Vagina (tissue), 2 donors: ENCODE measurements at regions not wholly inside any gene's neighbourhood (a gene's known extent, or its start where the extent isn't known, plus 50 kb on each side); places are given as distances from the start of the nearest gene placed in this dataset.

Experiments
- POLR2A ChIP-seq, 2 donors: fragments of 450-650 bp; IDR thresholded peaks; one replicate each; pipeline ENCODE4 v1.6.1; 2017; ENCODE audit warnings: antibody characterized with exemption in 2 of 2, mild to moderate bottlenecking in 2 of 2, moderate library complexity in 2 of 2
- POLR2AphosphoS5 ChIP-seq, 2 donors: sonication (generic); formaldehyde crosslinking; IDR thresholded peaks; one replicate each; pipeline ENCODE4 v1.9.0; 2017; ENCODE audit warnings: antibody characterized with exemption in 2 of 2, mild to moderate bottlenecking in 2 of 2, low read depth in 1 of 2; ENCODE audit not compliant: insufficient read depth in 1 of 2

- TF ChIP-seq POLR2AphosphoS5 (IDR thresholded peaks at IDR 0.05; ENCODE audit: insufficient read depth in 1 of 2, low read depth in 1 of 2) (no peak), POLR2A (IDR thresholded peaks at IDR 0.05) (no peak)
These were observed 506.6 kb upstream of the PTBP2 start for GRCh38 chr1:96214982-96215381.
